ENCODE measurements at regions not wholly inside any gene's neighbourhood (a gene's known extent, or its start where the extent isn't known, plus 50 kb on each side); places are given as distances from the start of the nearest gene placed in this dataset.
"Not testable (repeated sequence)": the region's sequence is repeated elsewhere in the genome, so short reads cannot be mapped to it uniquely, and the experiment has no call there.

GRCh38 chr15:87533637-87534036, 722.9 kb downstream of the NTRK3 start:
- TF ChIP-seq CTCF (conservative IDR thresholded peaks at IDR 0.05; ENCODE audit: low read depth in 2 of 2); EZH2 (IDR thresholded peaks at IDR 0.05; ENCODE audit: low read depth, unreplicated experiment); POLR2AphosphoS5 (IDR thresholded peaks at IDR 0.05; ENCODE audit: low read depth); CREB1 (CRISPR knock-in tag; IDR thresholded peaks at IDR 0.05; ENCODE audit: low read depth); ZNF331 (CRISPR knock-in tag; IDR thresholded peaks at IDR 0.05; ENCODE audit: low read depth); EZH2phosphoT487 (IDR thresholded peaks at IDR 0.05; ENCODE audit: unreplicated experiment); REST (IDR thresholded peaks at IDR 0.05; ENCODE audit: unreplicated experiment); NANOG (IDR thresholded peaks at IDR 0.05; ENCODE audit: borderline replicate concordance); STAT1 (IDR thresholded peaks at IDR 0.05; ENCODE audit: unreplicated experiment): not testable (repeated sequence)
